MCF 10A (cell line): ENCODE measurements at regions not wholly inside any gene's neighbourhood (a gene's known extent, or its start where the extent isn't known, plus 50 kb on each side); places are given as distances from the start of the nearest gene placed in this dataset.
A peak's percentile ranks its signal among the peaks of the same experiment; 100 is the strongest.

Experiments
- BruUV-seq: library from RNA; stranded (reverse); fragments of 400-500 nt; replicated peaks from 2 replicates; lab custom pipeline; 2021; lab: Mats Ljungman, UMichigan
- CTCF ChIA-PET: fragments of 300-600 bp; sonication (Branson Sonifier 250); formaldehyde crosslinking; extraction: SDS; loops from one replicate; lab custom pipeline; 2021; ENCODE audit warnings: antibody characterized with exemption, inconsistent platforms; lab: Yijun Ruan, JAX
- POLR2A ChIA-PET: fragments of 300-600, 350-650 bp; sonication (Branson Sonifier 250); formaldehyde crosslinking; extraction: SDS; loops from one replicate; lab custom pipeline; 2020; ENCODE audit warnings: antibody characterized with exemption, inconsistent platforms; lab: Yijun Ruan, JAX
- DNase-seq: peaks from one replicate; pipeline ENCODE4 v3.0.0-alpha.2; 2018; ENCODE audit not compliant: unreplicated experiment
- H3K27ac Mint-ChIP-seq: one replicate; pipeline ENCODE4 v1.8.0; 2022; ENCODE audit warnings: mild to moderate bottlenecking, low read depth, mixed read lengths; ENCODE audit not compliant: unreplicated experiment
- H3K27me3 Mint-ChIP-seq: one replicate; pipeline ENCODE4 v1.8.0; 2022; ENCODE audit warnings: mixed read lengths; ENCODE audit not compliant: insufficient read depth, unreplicated experiment
- H3K36me3 Mint-ChIP-seq: one replicate; pipeline ENCODE4 v1.8.0; 2022; ENCODE audit warnings: mild to moderate bottlenecking, moderate library complexity, mixed read lengths; ENCODE audit not compliant: insufficient read depth, unreplicated experiment
- H3K4me1 Mint-ChIP-seq: one replicate; pipeline ENCODE4 v1.8.0; 2022; ENCODE audit warnings: mixed read lengths; ENCODE audit not compliant: insufficient read depth, unreplicated experiment
- H3K4me3 Mint-ChIP-seq: one replicate; pipeline ENCODE4 v1.8.0; 2022; ENCODE audit warnings: mild to moderate bottlenecking, moderate library complexity, mixed read lengths; ENCODE audit not compliant: unreplicated experiment
- H3K9me3 Mint-ChIP-seq: one replicate; pipeline ENCODE4 v1.8.0; 2022; ENCODE audit warnings: mixed read lengths; ENCODE audit not compliant: unreplicated experiment
- CTCF ChIP-seq: fragments of 200-600 bp; IDR thresholded peaks from one replicate; pipeline ENCODE4 v1.8.0; 2022; ENCODE audit warnings: antibody characterized with exemption, mild to moderate bottlenecking; ENCODE audit not compliant: unreplicated experiment
- intact Hi-C: fragments of 100-400 bp; cut with micrococcal nuclease; formaldehyde crosslinking; loops from 2 replicates; pipeline ENCODE4 v1.14.1; 2022

GRCh38 chr3:15933439-15934139 lies 135.8 kb upstream of the ANKRD28 start:
- Mint-ChIP-seq H3K4me1 (no peaks in the 10 kb centered on the region), H3K4me3 (no peak overlapping the region), H3K36me3 (no peaks in the 10 kb centered on the region), H3K27me3 (no peaks in the 10 kb centered on the region), H3K9me3 (no peaks in the 10 kb centered on the region), H3K27ac (no peak overlapping the region)
- intact Hi-C loops, result no loop called here
- DNase-seq, result peak; percentile 53
- CTCF ChIA-PET, result no interaction called here
- BruUV-seq, result no TSS peak
- POLR2A ChIA-PET, result interaction anchor here (0.7 kb wide), 1 partner anchor 49 kb away, joined by 5 read pairs; no protein-coding TSS in a partner anchor
- TF ChIP-seq CTCF, result no peak

DNA sequence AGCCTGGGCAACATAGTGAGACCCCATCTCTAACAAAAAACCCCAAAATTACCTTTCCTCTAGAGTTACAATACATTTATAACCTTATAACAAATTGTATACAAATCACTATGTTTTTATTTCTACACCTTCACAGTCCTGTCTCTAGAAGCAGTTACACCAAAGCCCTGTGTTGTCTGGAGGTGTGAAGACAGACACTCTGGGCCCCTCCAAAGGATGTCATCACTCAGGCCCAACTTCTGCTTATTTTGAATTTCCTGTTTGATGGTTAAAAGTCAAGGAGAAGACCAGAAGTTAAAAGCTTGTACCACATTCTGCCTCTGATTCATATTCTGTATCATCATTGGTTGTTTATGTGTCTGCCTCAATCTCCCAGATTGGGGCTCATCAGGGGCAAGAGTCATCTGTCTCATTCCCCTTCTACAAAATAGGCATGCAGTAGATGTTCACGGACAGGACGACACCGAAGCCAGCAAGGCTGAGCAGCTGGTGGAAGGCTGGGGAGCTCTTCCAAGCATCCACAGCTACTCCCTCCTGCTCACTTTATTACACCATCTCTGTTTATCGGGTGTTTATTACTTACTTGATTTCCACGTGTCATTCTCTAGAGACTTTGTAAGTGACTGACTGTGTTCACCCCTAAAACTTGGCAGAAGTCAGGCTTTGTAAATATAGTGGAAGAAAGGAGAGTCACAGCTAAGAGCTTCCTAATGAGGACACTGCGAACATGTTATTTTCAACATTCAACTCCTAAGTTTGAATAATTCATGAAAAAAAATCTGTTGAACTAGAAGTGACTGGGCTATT lies 136.8 kb upstream of the ANKRD28 start:
- Mint-ChIP-seq H3K27ac (no peak overlapping the region), H3K36me3 (no peaks in the 10 kb centered on the region), H3K4me3 (no peak overlapping the region), H3K9me3 (no peaks in the 10 kb centered on the region), H3K27me3 (no peaks in the 10 kb centered on the region), H3K4me1 (no peaks in the 10 kb centered on the region)
- DNase-seq, result no peak
- no peak for TF ChIP-seq CTCF
- ChIA-PET CTCF (interaction anchor here (1.7 kb wide), 1 partner anchor 19 kb away, joined by 6 read pairs; no protein-coding TSS in a partner anchor), POLR2A (no interaction called here)
- intact Hi-C loops, result no loop called here
- BruUV-seq, result no TSS peak

DNA sequence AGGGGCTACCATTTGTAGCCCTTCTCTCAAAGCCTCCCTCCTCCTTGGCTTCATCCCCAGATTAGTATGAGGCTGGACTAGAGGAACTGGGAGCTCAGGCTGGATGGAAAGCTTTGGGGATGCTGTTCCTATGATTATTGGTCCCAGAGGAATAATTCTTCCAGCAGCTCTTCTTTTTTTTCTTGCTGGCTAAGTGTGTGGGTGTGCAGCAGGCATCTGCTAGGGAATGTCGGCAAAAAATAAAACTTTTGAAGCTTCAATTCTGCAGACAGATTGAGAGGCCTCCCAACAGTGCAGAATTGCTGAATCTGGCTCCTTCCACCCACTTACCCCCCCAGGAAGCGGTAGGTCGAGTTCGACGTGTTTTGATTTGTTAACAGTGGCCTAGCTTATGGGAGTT lies 138.5 kb upstream of the ANKRD28 start:
- Mint-ChIP-seq H3K4me3 (no peak overlapping the region), H3K4me1 (no peaks in the 10 kb centered on the region)

More for the DNA sequence above, 138.5 kb upstream of the ANKRD28 start:
- no peak for DNase-seq
- POLR2A ChIA-PET, result interaction anchor here (0.7 to 1.0 kb wide), 2 partner anchors 10 to 12 kb away, joined by 3 read pairs; no protein-coding TSS in a partner anchor
- TF ChIP-seq CTCF, result no peak
- Mint-ChIP-seq H3K27me3 (no peaks in the 10 kb centered on the region), H3K36me3 (no peaks in the 10 kb centered on the region), H3K27ac (no peak overlapping the region), H3K9me3 (peaks cover 8% of the 10 kb centered on the region)
- CTCF ChIA-PET, result interaction anchor here (0.7 to 1.7 kb wide), 4 partner anchors 12 to 321 kb away, joined by 3 to 6 read pairs (median 4); no protein-coding TSS in a partner anchor
- BruUV-seq, result no TSS peak
- intact Hi-C loops, result no loop called here
